NB4 (cell line): ENCODE measurements at regions not wholly inside any gene's neighbourhood (a gene's known extent, or its start where the extent isn't known, plus 50 kb on each side); places are given as distances from the start of the nearest gene placed in this dataset.

Experiments used
- DNase-seq: peaks from one replicate; pipeline ENCODE4 v3.0.0; 2010; ENCODE audit warnings: low read depth
- H3K4me3 ChIP-seq: one replicate; pipeline ENCODE4 v1.5.1; 2011; ENCODE audit warnings: mild to moderate bottlenecking, low read depth, low read length, moderate library complexity
- CTCF ChIP-seq: IDR thresholded peaks from one replicate; pipeline ENCODE4 v1.5.1; 2012; ENCODE audit warnings: low read depth, low read length
- MAX ChIP-seq: IDR thresholded peaks from 2 replicates; pipeline ENCODE4 v1.6.1; 2011; ENCODE audit warnings: low read depth, low read length
- MYC ChIP-seq: IDR thresholded peaks from 2 replicates; pipeline ENCODE4 v1.6.1; 2011; ENCODE audit warnings: low read depth, low read length
- POLR2A ChIP-seq: IDR thresholded peaks from 2 replicates; pipeline ENCODE4 v1.6.1; 2011; ENCODE audit warnings: mild to moderate bottlenecking; ENCODE audit not compliant: insufficient read length; ENCODE audit errors: extremely low read depth

DNA sequence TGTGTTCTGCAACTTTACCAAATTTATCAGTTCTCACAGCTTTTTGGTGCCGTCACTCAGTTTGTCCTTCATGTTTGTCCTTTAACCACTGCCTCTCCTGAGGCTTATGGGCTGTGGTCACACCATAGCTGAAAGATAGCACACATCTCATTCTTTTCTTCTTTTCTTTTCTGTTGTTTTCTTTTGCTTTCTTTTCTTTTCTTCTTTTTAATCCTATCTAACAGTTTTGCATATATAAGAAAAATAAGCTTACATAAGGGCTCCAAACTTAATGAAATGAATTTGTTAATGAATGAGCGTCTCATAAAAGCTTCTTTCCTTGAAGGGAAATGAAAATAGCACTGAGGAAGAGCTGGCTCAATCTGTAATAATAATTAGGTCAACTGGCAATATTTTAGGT lies 1061.2 kb downstream of the PCDH18 start:
- no peak overlapping the region for H3K4me3 ChIP-seq
- no peak for DNase-seq
- TF ChIP-seq MAX: no peak

GRCh38 chr4:136465691-136466090 lies 1066.6 kb downstream of the PCDH18 start:
- no peak overlapping the region for H3K4me3 ChIP-seq
- DNase-seq: no peak
- TF ChIP-seq POLR2A (no peak), MYC (no peak), MAX (no peak), CTCF (no peak)

DNA sequence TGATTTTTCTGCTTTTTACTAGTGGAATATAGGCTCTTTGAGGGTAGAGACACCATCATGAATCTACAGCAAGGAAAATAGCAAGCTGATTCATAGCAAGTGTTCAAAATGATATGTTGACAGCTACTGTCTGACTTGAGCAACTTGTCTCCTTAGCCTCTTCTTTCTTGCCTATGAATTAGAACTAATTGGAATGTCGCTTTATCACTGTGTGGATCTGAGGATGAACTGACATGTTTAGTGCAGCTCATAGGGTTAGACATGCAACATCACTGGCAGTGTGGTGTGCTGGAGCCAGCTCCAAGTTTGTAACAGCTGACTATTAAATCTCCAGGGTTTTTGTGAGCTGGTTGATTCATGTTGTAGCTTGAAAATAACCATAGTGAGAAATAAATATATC lies 1068.4 kb downstream of the PCDH18 start:
- TF ChIP-seq CTCF (no peak), POLR2A (no peak), MAX (no peak), MYC (no peak)
- no peak overlapping the region for H3K4me3 ChIP-seq
- no peak for DNase-seq

DNA sequence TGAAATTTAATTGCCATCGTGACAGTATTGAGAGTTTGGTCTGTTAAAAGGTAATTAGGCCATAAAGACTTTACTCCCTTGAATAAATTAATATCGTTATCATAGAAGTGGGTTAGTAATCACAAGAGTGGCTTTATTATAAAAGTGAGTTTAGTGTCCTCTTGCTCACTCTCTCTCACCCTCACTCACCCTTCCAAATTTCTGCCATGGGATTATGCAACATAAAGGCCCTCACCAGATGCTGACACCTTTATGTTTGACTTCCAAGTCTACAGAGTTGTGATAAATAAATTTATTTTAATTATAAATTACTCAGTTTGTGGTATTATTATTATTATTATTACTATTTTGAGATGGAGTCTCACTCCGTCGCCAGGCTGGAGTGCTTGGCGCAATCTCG lies 1070.8 kb downstream of the PCDH18 start:
- H3K4me3 ChIP-seq: no peak overlapping the region
- TF ChIP-seq MYC (no peak), MAX (no peak), CTCF (no peak), POLR2A (no peak)
- no peak for DNase-seq

- TF ChIP-seq MAX (no peak), CTCF (no peak), MYC (no peak), POLR2A (no peak)
- no peak for DNase-seq
- no peak overlapping the region for H3K4me3 ChIP-seq
Observed at GRCh38 chr4:136458326-136458725, 1074.0 kb downstream of the PCDH18 start.

GRCh38 chr4:136457577-136457976 lies 1074.7 kb downstream of the PCDH18 start:
- TF ChIP-seq POLR2A: no peak
- no peak for TF ChIP-seq MYC
- TF ChIP-seq CTCF: no peak
- no peak for TF ChIP-seq MAX
- DNase-seq: no peak
- H3K4me3 ChIP-seq: no peak overlapping the region

GRCh38 chr4:136457004-136457403 lies 1075.3 kb downstream of the PCDH18 start:
- no peak for TF ChIP-seq POLR2A
- no peak for DNase-seq
- H3K4me3 ChIP-seq: no peak overlapping the region
